Activated CD4-positive, CD25-positive, alpha-beta regulatory T cell treated with anti-CD3 and anti-CD28 coated beads, Interleukin-2, amount 50 U/mL, for 16 hours (primary cell): ENCODE measurements at regions not wholly inside any gene's neighbourhood (a gene's known extent, or its start where the extent isn't known, plus 50 kb on each side); places are given as distances from the start of the nearest gene placed in this dataset.
"Not testable (repeated sequence)": the region's sequence is repeated elsewhere in the genome, so short reads cannot be mapped to it uniquely, and the experiment has no call there.

Experiments used
- DNase-seq: peaks from one replicate; pipeline ENCODE4 v3.0.0-alpha.2; 2020; ENCODE audit warnings: low read depth, low spot score

- no peak for DNase-seq
Measured at GRCh38 chr15:77839970-77840905, 207.5 kb upstream of the LINGO1 start.

GRCh38 chr15:77839456-77839855 is 206.7 kb upstream of the LINGO1 start:
- DNase-seq, result no peak

GRCh38 chr15:77838595-77838994 is 205.9 kb upstream of the LINGO1 start:
- no peak for DNase-seq

GRCh38 chr15:77838061-77838460 is 205.3 kb upstream of the LINGO1 start:
- no peak for DNase-seq

GRCh38 chr15:77837649-77838025 is 204.9 kb upstream of the LINGO1 start:
- DNase-seq, result no peak

- no peak for DNase-seq
Measured at GRCh38 chr15:77836906-77837648, 204.4 kb upstream of the LINGO1 start.

- DNase-seq, result no peak
Measured at GRCh38 chr15:77836121-77836692, 203.5 kb upstream of the LINGO1 start.

- no peak for DNase-seq
Measured at GRCh38 chr15:77834276-77834990, 201.7 kb upstream of the LINGO1 start.

GRCh38 chr15:77832874-77833273 is 200.2 kb upstream of the LINGO1 start:
- no peak for DNase-seq

- DNase-seq, result no peak
Measured at GRCh38 chr15:77831986-77832385, 199.3 kb upstream of the LINGO1 start.

- DNase-seq, result no peak
Measured at GRCh38 chr15:77830051-77830468, 197.3 kb upstream of the LINGO1 start.

GRCh38 chr15:77829331-77829730 is 196.6 kb upstream of the LINGO1 start:
- DNase-seq, result not testable (repeated sequence)

- no peak for DNase-seq
Measured at GRCh38 chr15:77827860-77828259, 195.1 kb upstream of the LINGO1 start.

GRCh38 chr15:77826006-77826695 is 193.4 kb upstream of the LINGO1 start:
- DNase-seq, result no peak

- no peak for DNase-seq
Measured at GRCh38 chr15:77825546-77825945, 192.8 kb upstream of the LINGO1 start.

GRCh38 chr15:77825252-77825542 is 192.5 kb upstream of the LINGO1 start:
- DNase-seq, result no peak

GRCh38 chr15:77824361-77825251 is 191.9 kb upstream of the LINGO1 start:
- no peak for DNase-seq

- DNase-seq, result no peak
Measured at GRCh38 chr15:77823736-77824135, 191.0 kb upstream of the LINGO1 start.

GRCh38 chr15:77822631-77823230 is 190.0 kb upstream of the LINGO1 start:
- DNase-seq, result no peak

- no peak for DNase-seq
Measured at GRCh38 chr15:77821959-77822256, 189.2 kb upstream of the LINGO1 start.
